ENCODE measurements at regions not wholly inside any gene's neighbourhood (a gene's known extent, or its start where the extent isn't known, plus 50 kb on each side); places are given as distances from the start of the nearest gene placed in this dataset.

DNA sequence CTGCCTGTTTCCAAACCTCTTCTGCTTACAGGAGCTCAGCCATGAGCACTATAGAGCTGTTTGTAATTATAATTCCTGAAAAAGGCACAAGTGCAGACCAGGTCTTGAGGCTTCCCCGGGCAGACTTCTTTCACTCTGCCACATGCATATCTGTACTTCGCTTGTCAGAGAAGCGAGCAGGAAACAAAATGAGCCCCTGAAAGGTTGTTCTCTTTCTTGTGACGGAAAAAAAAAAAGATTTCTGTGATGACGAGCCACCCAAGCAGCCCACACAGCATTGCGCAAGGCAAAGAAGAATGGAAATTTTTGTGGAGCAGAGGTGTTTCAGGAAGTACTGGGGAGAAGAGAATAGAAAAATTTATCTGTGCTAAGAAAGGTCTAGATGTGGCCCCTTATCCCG is 54.0 kb upstream of the LINC00305 start:
- ChIA-PET POLR2A (no interaction called here), CTCF (no interaction called here)
- ATAC-seq (no peak), DNase-seq (no peak)
- Mint-ChIP-seq H3K27ac (no peak overlapping the region), H3K4me1 (ENCODE audit: low read depth) (peaks cover 3% of the 10 kb centered on the region), H3K4me3 (no peak overlapping the region), H3K9me3 (no peaks in the 10 kb centered on the region), H3K27me3 (no peaks in the 10 kb centered on the region), H3K36me3 (ENCODE audit: low read depth) (no peaks in the 10 kb centered on the region)
- TF ChIP-seq CTCF (IDR thresholded peaks at IDR 0.05) = no peak
- intact Hi-C loops (cut with micrococcal nuclease) = no loop called here

GRCh38 chr18:64202210-64202836 is 53.4 kb upstream of the LINC00305 start:
- Mint-ChIP-seq H3K4me3 (no peak overlapping the region), H3K4me1 (ENCODE audit: low read depth) (no peaks in the 10 kb centered on the region), H3K27ac (no peak overlapping the region), H3K9me3 (no peaks in the 10 kb centered on the region), H3K27me3 (no peaks in the 10 kb centered on the region), H3K36me3 (ENCODE audit: low read depth) (no peaks in the 10 kb centered on the region)
- DNase-seq (no peak), ATAC-seq (no peak)
- ChIA-PET POLR2A (no interaction called here), CTCF (no interaction called here)
- intact Hi-C loops (cut with micrococcal nuclease) = no loop called here
- TF ChIP-seq CTCF (IDR thresholded peaks at IDR 0.05) = no peak

- no peak overlapping the region for H3K27ac Mint-ChIP-seq
- no peaks in the 10 kb centered on the region for H3K36me3 Mint-ChIP-seq (ENCODE audit: low read depth)
- H3K27me3 Mint-ChIP-seq = no peaks in the 10 kb centered on the region
- intact Hi-C loops (cut with micrococcal nuclease) = no loop called here
- ChIA-PET CTCF (no interaction called here), POLR2A (no interaction called here)
- no peak for DNase-seq
- no peak for ATAC-seq
- no peaks in the 10 kb centered on the region for H3K9me3 Mint-ChIP-seq
- no peak overlapping the region for H3K4me3 Mint-ChIP-seq
- TF ChIP-seq CTCF (IDR thresholded peaks at IDR 0.05) = no peak
- H3K4me1 Mint-ChIP-seq (ENCODE audit: low read depth) = no peaks in the 10 kb centered on the region
Measured at GRCh38 chr18:64201781-64202180, 52.9 kb upstream of the LINC00305 start.

GRCh38 chr18:64199581-64199980 is 50.7 kb upstream of the LINC00305 start:
- Mint-ChIP-seq H3K27me3 (no peaks in the 10 kb centered on the region), H3K36me3 (ENCODE audit: low read depth) (no peaks in the 10 kb centered on the region), H3K4me3 (no peak overlapping the region), H3K4me1 (ENCODE audit: low read depth) (no peaks in the 10 kb centered on the region), H3K9me3 (no peaks in the 10 kb centered on the region), H3K27ac (no peak overlapping the region)
- POLR2A ChIA-PET = no interaction called here
- no peak for TF ChIP-seq CTCF (IDR thresholded peaks at IDR 0.05)
- no peak for DNase-seq
- ATAC-seq = no peak
- intact Hi-C loops (cut with micrococcal nuclease) = no loop called here
- CTCF ChIA-PET = no interaction called here
